ENCODE measurements at regions not wholly inside any gene's neighbourhood (a gene's known extent, or its start where the extent isn't known, plus 50 kb on each side); places are given as distances from the start of the nearest gene placed in this dataset.

DNA sequence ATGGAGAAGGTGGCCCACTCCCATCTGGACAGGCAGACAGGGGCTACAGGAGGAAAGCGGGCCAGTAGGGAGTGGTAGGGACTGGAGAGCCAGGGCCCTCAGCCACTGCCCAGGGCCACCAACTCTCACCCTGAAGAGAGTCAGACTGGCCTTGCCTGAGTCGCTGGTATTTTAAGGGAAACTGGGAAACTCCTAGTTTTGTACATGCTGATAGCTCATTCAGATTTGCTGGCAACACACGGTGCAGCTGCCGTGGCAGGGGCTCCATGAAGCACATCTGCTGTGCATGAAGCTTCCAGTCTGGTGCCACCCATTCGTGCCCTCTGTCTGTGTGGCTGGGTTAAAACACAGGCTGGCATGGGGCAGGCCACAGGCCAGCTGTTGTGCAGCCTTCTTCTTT, 137.3 kb upstream of the GLI2 start:
- Histone ChIP-seq H4K91ac (replicated peaks; ENCODE audit: insufficient read length, low read length) (no peak overlapping the region), H4K5ac (ENCODE audit: insufficient read length, low read depth, low read length) (no peak overlapping the region), H3K9ac (replicated peaks in 1 of 4; ENCODE audit: extremely low read depth in 1 of 4, low read depth in 3 of 4, low read length in 3 of 4) (no peak overlapping the region), H3K56ac (replicated peaks; ENCODE audit: insufficient read length, low read depth, low read length) (no peak overlapping the region), H3K18ac (ENCODE audit: extremely low read depth, low read length) (no peak overlapping the region; the same call in 1 of the 2 replicates), H2AFZ (ENCODE audit: low read length) (no peak overlapping the region), H4K20me1 (replicated peaks in 1 of 2; ENCODE audit: control insufficient read depth in 1 of 2, insufficient read depth in 2 of 2, low read length in 2 of 2) (no peaks in the 10 kb centered on the region), H3K4me2 (ENCODE audit: insufficient read depth in 1 of 2, low read depth in 2 of 2, low read length in 2 of 2) (no peak overlapping the region), H3K79me2 (ENCODE audit: control insufficient read depth in 1 of 2, insufficient read depth in 2 of 2, low read length in 2 of 2) (no peaks in the 10 kb centered on the region), H3K27me3 (replicated peaks in 1 of 4; ENCODE audit: control insufficient read depth in 3 of 4, extremely low read depth in 1 of 4, insufficient read depth in 3 of 4, low read length in 3 of 4) (peaks cover 0 to 7% (median 1%) of the 10 kb centered on the region in 4 experiments; a peak in 2 of 7 replicates), H3K27ac (ENCODE audit: low read depth, low read length) (no peak overlapping the region), H3K4me1 (replicated peaks in 1 of 4; ENCODE audit: control insufficient read depth in 3 of 4, insufficient read depth in 4 of 4, low read length in 3 of 4) (peaks cover 4 to 11% (median 7%) of the 10 kb centered on the region in 4 experiments), H2BK15ac (ENCODE audit: low read length) (no peak overlapping the region), H3K9me3 (ENCODE audit: insufficient read depth in 2 of 2, low read depth in 1 of 2, low read length in 1 of 2) (no peaks in the 10 kb centered on the region), H2BK5ac (ENCODE audit: low read depth, low read length) (no peak overlapping the region), H3K79me1 (ENCODE audit: low read depth, low read length) (no peaks in the 10 kb centered on the region), H2BK120ac (replicated peaks; ENCODE audit: low read depth, low read length) (no peak overlapping the region), H2AK5ac (ENCODE audit: low read depth, low read length) (no peak overlapping the region), H2BK12ac (ENCODE audit: low read depth, low read length) (0 out of 2 replicates have a peak overlapping the region, but pooled peaks have one; percentile 9), H3K23me2 (ENCODE audit: low read depth, low read length) (no peaks in the 10 kb centered on the region), H3K14ac (ENCODE audit: insufficient read length) (no peak overlapping the region), H3K36me3 (ENCODE audit: control insufficient read depth in 2 of 4, insufficient read depth in 4 of 4, low read length in 3 of 4) (no peaks in the 10 kb centered on the region), H3K23ac (ENCODE audit: insufficient read length) (no peak overlapping the region), H4K8ac (ENCODE audit: extremely low read depth, insufficient read depth, low read length) (no peak overlapping the region), H3K4me3 (ENCODE audit: extremely low read depth in 1 of 4, insufficient read depth in 2 of 4, low read depth in 3 of 4, low read length in 4 of 4) (no peak overlapping the region), H2BK20ac (ENCODE audit: low read length) (no peak overlapping the region), H3K4ac (replicated peaks; ENCODE audit: insufficient read length, low read depth, low read length) (no peak overlapping the region)
- no peak for FAIRE-seq
- POLR2A ChIA-PET (ENCODE audit: partially characterized antibody): no interaction called here
- CTCF ChIA-PET (ENCODE audit: partially characterized antibody): interaction anchor here (1.2 to 1.6 kb wide), 3 partner anchors 12 to 77 kb away, joined by 3 to 8 read pairs (median 3); no protein-coding TSS in a partner anchor
- DNase-seq (ENCODE audit: low read depth in 1 of 2, low spot score in 2 of 2): no peak
- whole genome bisulfite sequencing, 2 experiments (ENCODE audit: extremely low coverage in 1 of 2, insufficient coverage in 1 of 2, insufficient read length in 1 of 2, insufficient replicate concordance in 2 of 2, low coverage in 1 of 2, low lambda C conversion rate in 2 of 2, missing lambda C conversion rate in 1 of 2): 87% methylated on average over 5 of the region's 5 CpGs; no CpG with 5 or more reads in 1 of the 2 experiments
- TF ChIP-seq ZNF274 (IDR thresholded peaks at IDR 0.05; ENCODE audit: borderline replicate concordance, extremely low read depth, low read length) (no peak), TCF12 (IDR thresholded peaks at IDR 0.05; ENCODE audit: low read depth, low read length) (no peak), KDM1A (IDR thresholded peaks at IDR 0.05; ENCODE audit: borderline replicate concordance, low read length) (no peak), RFX5 (IDR thresholded peaks at IDR 0.05; ENCODE audit: borderline replicate concordance, low read depth, low read length) (no peak), SIRT6 (IDR thresholded peaks at IDR 0.05; ENCODE audit: low read length) (no peak), POU5F1 (IDR thresholded peaks at IDR 0.05; ENCODE audit: low read depth, low read length) (no peak), TAF1 (IDR thresholded peaks at IDR 0.05; ENCODE audit: low read depth, low read length) (no peak), JUN (IDR thresholded peaks at IDR 0.05; ENCODE audit: low read depth, low read length) (no peak), EGR1 (IDR thresholded peaks at IDR 0.05; ENCODE audit: borderline replicate concordance, low read depth, low read length) (no peak), CREB1 (IDR thresholded peaks at IDR 0.05) (no peak), YY1 (IDR thresholded peaks at IDR 0.05; ENCODE audit: low read depth, low read length) (no peak), BACH1 (IDR thresholded peaks at IDR 0.05; ENCODE audit: low read length) (no peak)
- TF ChIP-seq, protein P1, sequence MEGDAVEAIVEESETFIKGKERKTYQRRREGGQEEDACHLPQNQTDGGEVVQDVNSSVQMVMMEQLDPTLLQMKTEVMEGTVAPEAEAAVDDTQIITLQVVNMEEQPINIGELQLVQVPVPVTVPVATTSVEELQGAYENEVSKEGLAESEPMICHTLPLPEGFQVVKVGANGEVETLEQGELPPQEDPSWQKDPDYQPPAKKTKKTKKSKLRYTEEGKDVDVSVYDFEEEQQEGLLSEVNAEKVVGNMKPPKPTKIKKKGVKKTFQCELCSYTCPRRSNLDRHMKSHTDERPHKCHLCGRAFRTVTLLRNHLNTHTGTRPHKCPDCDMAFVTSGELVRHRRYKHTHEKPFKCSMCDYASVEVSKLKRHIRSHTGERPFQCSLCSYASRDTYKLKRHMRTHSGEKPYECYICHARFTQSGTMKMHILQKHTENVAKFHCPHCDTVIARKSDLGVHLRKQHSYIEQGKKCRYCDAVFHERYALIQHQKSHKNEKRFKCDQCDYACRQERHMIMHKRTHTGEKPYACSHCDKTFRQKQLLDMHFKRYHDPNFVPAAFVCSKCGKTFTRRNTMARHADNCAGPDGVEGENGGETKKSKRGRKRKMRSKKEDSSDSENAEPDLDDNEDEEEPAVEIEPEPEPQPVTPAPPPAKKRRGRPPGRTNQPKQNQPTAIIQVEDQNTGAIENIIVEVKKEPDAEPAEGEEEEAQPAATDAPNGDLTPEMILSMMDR (IDR thresholded peaks at IDR 0.05; ENCODE audit: control extremely low read depth in 1 of 3, insufficient read depth in 1 of 3, low read depth in 1 of 3, low read length in 3 of 3): no peak
